ENCODE measurements at regions not wholly inside any gene's neighbourhood (a gene's known extent, or its start where the extent isn't known, plus 50 kb on each side); places are given as distances from the start of the nearest gene placed in this dataset.

GRCh38 chr5:84642795-84643194 is 258.1 kb upstream of the EDIL3 start:
- TF ChIP-seq POLR2AphosphoS5 (IDR thresholded peaks at IDR 0.05; ENCODE audit: borderline replicate concordance, low read depth, low read length) (no peak), EZH2 (IDR thresholded peaks at IDR 0.05) (no peak)
